H9 (cell line): ENCODE measurements at regions not wholly inside any gene's neighbourhood (a gene's known extent, or its start where the extent isn't known, plus 50 kb on each side); places are given as distances from the start of the nearest gene placed in this dataset.

ENCODE experiments used
- DNase-seq: peaks from one replicate; pipeline ENCODE4 v3.0.0-alpha.2; 2017
- H2AFZ ChIP-seq: one replicate; pipeline ENCODE4 v1.6.1; 2013; ENCODE audit warnings: mild to moderate bottlenecking, low read length, control low read depth, moderate library complexity
- H2AK5ac ChIP-seq: 2 replicates; pipeline ENCODE4 v1.6.1; 2013; ENCODE audit warnings: low read length, control low read depth, mixed read lengths; ENCODE audit not compliant: insufficient read length
- H2BK120ac ChIP-seq: one replicate; pipeline ENCODE4 v1.6.1; 2013; ENCODE audit warnings: low read depth, mild to moderate bottlenecking, low read length, control low read depth, inconsistent platforms; ENCODE audit not compliant: poor library complexity, severe bottlenecking
- H2BK12ac ChIP-seq: 2 replicates; pipeline ENCODE4 v1.6.1; 2013; ENCODE audit warnings: low read length, control low read depth, mixed read lengths, low read depth; ENCODE audit not compliant: insufficient read length
- H2BK15ac ChIP-seq: 2 replicates; pipeline ENCODE4 v1.6.1; 2013; ENCODE audit warnings: low read depth, low read length, control low read depth
- H2BK20ac ChIP-seq: one replicate; pipeline ENCODE4 v1.6.1; 2013; ENCODE audit warnings: low read depth, mild to moderate bottlenecking, low read length, control low read depth, inconsistent platforms; ENCODE audit not compliant: poor library complexity, severe bottlenecking
- H2BK5ac ChIP-seq: 2 replicates; pipeline ENCODE4 v1.6.1; 2013; ENCODE audit warnings: low read length, control low read depth, mixed read lengths; ENCODE audit not compliant: insufficient read length
- H3K14ac ChIP-seq: 2 replicates; pipeline ENCODE4 v1.6.1; 2013; ENCODE audit warnings: low read length, control low read depth; ENCODE audit not compliant: insufficient read depth
- H3K18ac ChIP-seq: 2 replicates; pipeline ENCODE4 v1.6.1; 2013; ENCODE audit warnings: low read depth, mild to moderate bottlenecking, mixed read lengths, low read length, control low read depth; ENCODE audit not compliant: insufficient read length
- H3K23ac ChIP-seq: 2 replicates; pipeline ENCODE4 v1.6.1; 2013; ENCODE audit warnings: low read length, control low read depth, mixed read lengths, low read depth; ENCODE audit not compliant: insufficient read length
- H3K23me2 ChIP-seq: 2 replicates; pipeline ENCODE4 v1.6.1; 2013; ENCODE audit warnings: low read depth, mild to moderate bottlenecking, mixed read lengths, low read length, control low read depth; ENCODE audit not compliant: insufficient read length, poor library complexity, severe bottlenecking
- H3K27ac ChIP-seq: 2 replicates; pipeline ENCODE4 v1.5.1; 2013; ENCODE audit warnings: low read length, control low read depth, mixed read lengths, low read depth; ENCODE audit not compliant: insufficient read length
- H3K27me3 ChIP-seq: 2 replicates; pipeline ENCODE4 v1.6.1; 2013; ENCODE audit warnings: low read length, control low read depth, inconsistent platforms; ENCODE audit not compliant: insufficient read depth
- H3K4ac ChIP-seq: 2 replicates; pipeline ENCODE4 v1.6.1; 2013; ENCODE audit warnings: low read depth, mild to moderate bottlenecking, control low read depth, inconsistent platforms, low read length, moderate library complexity
- H3K4me1 ChIP-seq: 2 replicates; pipeline ENCODE4 v1.6.1; 2013; ENCODE audit warnings: low read length, control low read depth, inconsistent platforms; ENCODE audit not compliant: insufficient read depth
- H3K4me2 ChIP-seq: 2 replicates; pipeline ENCODE4 v1.6.1; 2013; ENCODE audit warnings: low read length, control low read depth, mixed read lengths; ENCODE audit not compliant: insufficient read length, insufficient read depth
- H3K56ac ChIP-seq: 2 replicates; pipeline ENCODE4 v1.6.1; 2013; ENCODE audit warnings: low read depth, mild to moderate bottlenecking, mixed read lengths, low read length, control low read depth; ENCODE audit not compliant: insufficient read length
- H3K79me1 ChIP-seq: 2 replicates; pipeline ENCODE4 v1.6.1; 2013; ENCODE audit warnings: low read depth, mild to moderate bottlenecking, moderate library complexity, low read length, control low read depth, inconsistent platforms; ENCODE audit not compliant: insufficient read depth, poor library complexity, severe bottlenecking
- H3K79me2 ChIP-seq: 2 replicates; pipeline ENCODE4 v1.6.1; 2013; ENCODE audit warnings: low read length, control low read depth, inconsistent platforms; ENCODE audit not compliant: insufficient read depth
- H3K9ac ChIP-seq: 2 replicates; pipeline ENCODE4 v1.6.1; 2013; ENCODE audit warnings: low read length, control low read depth, mixed read lengths; ENCODE audit not compliant: insufficient read length; ENCODE audit errors: extremely low read depth
- H3K9me3 ChIP-seq: one replicate; pipeline ENCODE4 v1.6.1; 2013; ENCODE audit warnings: low read depth, low read length, inconsistent platforms; ENCODE audit not compliant: control insufficient read depth
- H3T11ph ChIP-seq: one replicate; pipeline ENCODE4 v1.6.1; 2013; ENCODE audit warnings: mild to moderate bottlenecking, low read length, control low read depth, inconsistent platforms
- H4K20me1 ChIP-seq: one replicate; pipeline ENCODE4 v1.6.1; 2013; ENCODE audit not compliant: control insufficient read depth, insufficient read length, insufficient read depth
- H4K5ac ChIP-seq: 2 replicates; pipeline ENCODE4 v1.6.1; 2013; ENCODE audit warnings: low read depth, mild to moderate bottlenecking, mixed read lengths, low read length, control low read depth; ENCODE audit not compliant: insufficient read length
- H4K8ac ChIP-seq: replicated peaks from 2 replicates; pipeline ENCODE4 v1.6.1; 2013; ENCODE audit warnings: low read length, control low read depth, mixed read lengths, low read depth; ENCODE audit not compliant: insufficient read length
- H4K91ac ChIP-seq: 2 replicates; pipeline ENCODE4 v1.6.1; 2013; ENCODE audit warnings: low read depth, mild to moderate bottlenecking, moderate library complexity, mixed read lengths, low read length, control low read depth; ENCODE audit not compliant: insufficient read length
- H3K27ac Mint-ChIP-seq, 3 experiments: 2 replicates in 2 of 3; 3 replicates in 1 of 3; pipeline ENCODE4 v1.8.0; 2020 to 2021; ENCODE audit warnings: mixed read lengths in 3 of 3, mild to moderate bottlenecking in 1 of 3, moderate library complexity in 1 of 3
- H3K27me3 Mint-ChIP-seq: 2 replicates; pipeline ENCODE4 v1.8.0; 2021; ENCODE audit warnings: low read depth, mild to moderate bottlenecking, moderate library complexity, mixed read lengths
- H3K36me3 Mint-ChIP-seq, 3 experiments: 2 replicates in 2 of 3; 3 replicates in 1 of 3; pipeline ENCODE4 v1.8.0; 2020 to 2021; ENCODE audit warnings: low read depth in 3 of 3, mixed read lengths in 3 of 3; ENCODE audit not compliant: insufficient read depth in 1 of 3
- H3K4me1 Mint-ChIP-seq, 2 experiments: 2 replicates each; pipeline ENCODE4 v1.8.0; 2020; ENCODE audit warnings: mixed read lengths in 2 of 2
- H3K4me3 Mint-ChIP-seq, 2 experiments: 2 replicates in 1 of 2; 3 replicates in 1 of 2; pipeline ENCODE4 v1.8.0; 2020 to 2021; ENCODE audit warnings: mild to moderate bottlenecking in 2 of 2, mixed read lengths in 2 of 2, moderate library complexity in 1 of 2
- H3K9me3 Mint-ChIP-seq, 2 experiments: 2 replicates in 1 of 2; 3 replicates in 1 of 2; pipeline ENCODE4 v1.8.0; 2020; ENCODE audit warnings: mild to moderate bottlenecking in 2 of 2, mixed read lengths in 2 of 2, moderate library complexity in 1 of 2
- WGBS: extraction: QIAGEN DNeasy Blood & Tissue Kit; methylation state at CpG from one replicate; pipeline ENCODE4 v1.1.7; 2013; ENCODE audit warnings: missing lambda C conversion rate, low lambda C conversion rate, mixed read lengths; ENCODE audit not compliant: insufficient read length; ENCODE audit errors: extremely low coverage; 5-methylcytosine and 5-hydroxymethylcytosine counted together
- TF ChIP-seq, protein P1 (sequence below): fragments of 200-600 bp; sonication (generic); conservative IDR thresholded peaks from 3 replicates; pipeline ENCODE4 v1.8.0; 2021; ENCODE audit warnings: antibody characterized with exemption, mild to moderate bottlenecking

DNA sequence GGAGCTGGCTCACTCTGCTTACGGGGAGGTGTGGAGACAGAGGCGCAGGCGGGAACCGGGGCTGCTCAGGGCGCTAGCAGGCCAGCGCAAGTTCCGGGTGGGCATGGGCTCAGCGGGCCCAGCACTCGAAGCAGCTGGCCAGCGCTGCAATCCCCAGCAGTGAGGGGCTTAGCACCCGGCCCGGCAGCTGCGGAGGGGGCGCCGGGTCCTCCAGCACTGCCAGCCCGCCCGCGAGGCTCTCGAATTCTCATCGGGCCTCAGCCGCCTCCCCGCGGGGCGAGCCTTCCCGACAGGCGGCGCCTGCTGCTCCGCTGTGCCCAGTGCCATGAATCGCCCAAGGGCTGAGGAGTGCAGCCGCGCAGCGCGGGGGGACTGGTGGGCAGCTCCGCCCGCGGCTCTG, 78.6 kb upstream of the MITF start:
- no peak overlapping the region for H3K27ac Mint-ChIP-seq
- Histone ChIP-seq H2AFZ (no peak overlapping the region), H2BK15ac (no peak overlapping the region), H2AK5ac (no peak overlapping the region), H3K23me2 (no peaks in the 10 kb centered on the region), H2BK12ac (no peak overlapping the region), H2BK120ac (no peak overlapping the region), H3K27ac (no peak overlapping the region), H3K4ac (no peak overlapping the region), H3K9ac (no peak overlapping the region), H3K14ac (no peak overlapping the region), H3K56ac (no peak overlapping the region), H3K4me2 (no peak overlapping the region), H3K79me1 (no peaks in the 10 kb centered on the region), H2BK5ac (no peak overlapping the region), H3K79me2 (no peaks in the 10 kb centered on the region), H4K20me1 (no peaks in the 10 kb centered on the region), H4K8ac (no peak overlapping the region), H3K18ac (no peak overlapping the region), H3K23ac (no peak overlapping the region), H4K91ac (no peak overlapping the region), H3K4me1 (no peaks in the 10 kb centered on the region), H3K27me3 (no peaks in the 10 kb centered on the region), H3T11ph (no peak overlapping the region), H2BK20ac (no peak overlapping the region), H3K9me3 (no peaks in the 10 kb centered on the region), H4K5ac (no peak overlapping the region)
- no peaks in the 10 kb centered on the region for H3K4me1 Mint-ChIP-seq
- no CpG with 5 or more reads among the region's 36 CpGs for WGBS
- DNase-seq: no peak
- TF ChIP-seq, protein P1, sequence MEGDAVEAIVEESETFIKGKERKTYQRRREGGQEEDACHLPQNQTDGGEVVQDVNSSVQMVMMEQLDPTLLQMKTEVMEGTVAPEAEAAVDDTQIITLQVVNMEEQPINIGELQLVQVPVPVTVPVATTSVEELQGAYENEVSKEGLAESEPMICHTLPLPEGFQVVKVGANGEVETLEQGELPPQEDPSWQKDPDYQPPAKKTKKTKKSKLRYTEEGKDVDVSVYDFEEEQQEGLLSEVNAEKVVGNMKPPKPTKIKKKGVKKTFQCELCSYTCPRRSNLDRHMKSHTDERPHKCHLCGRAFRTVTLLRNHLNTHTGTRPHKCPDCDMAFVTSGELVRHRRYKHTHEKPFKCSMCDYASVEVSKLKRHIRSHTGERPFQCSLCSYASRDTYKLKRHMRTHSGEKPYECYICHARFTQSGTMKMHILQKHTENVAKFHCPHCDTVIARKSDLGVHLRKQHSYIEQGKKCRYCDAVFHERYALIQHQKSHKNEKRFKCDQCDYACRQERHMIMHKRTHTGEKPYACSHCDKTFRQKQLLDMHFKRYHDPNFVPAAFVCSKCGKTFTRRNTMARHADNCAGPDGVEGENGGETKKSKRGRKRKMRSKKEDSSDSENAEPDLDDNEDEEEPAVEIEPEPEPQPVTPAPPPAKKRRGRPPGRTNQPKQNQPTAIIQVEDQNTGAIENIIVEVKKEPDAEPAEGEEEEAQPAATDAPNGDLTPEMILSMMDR: no peak
- H3K36me3 Mint-ChIP-seq: peaks cover 0 to 10% (median 0%) of the 10 kb centered on the region in 3 experiments; a peak in 2 of 7 replicates
- no peaks in the 10 kb centered on the region; the same call in none of the 2 replicates for H3K27me3 Mint-ChIP-seq
- no peak overlapping the region for H3K4me3 Mint-ChIP-seq
- H3K9me3 Mint-ChIP-seq: peaks cover 10 to 15% of the 10 kb centered on the region in 2 experiments
